Stimulated activated CD4-positive, alpha-beta T cell treated with anti-CD3 and anti-CD28 coated beads, Interleukin-4, amount 100 ng/mL, for 24 hours (primary cell): ENCODE measurements at regions not wholly inside any gene's neighbourhood (a gene's known extent, or its start where the extent isn't known, plus 50 kb on each side); places are given as distances from the start of the nearest gene placed in this dataset.
"Not testable (repeated sequence)": the region's sequence is repeated elsewhere in the genome, so short reads cannot be mapped to it uniquely, and the experiment has no call there.

Experiments
- DNase-seq: peaks from one replicate; pipeline ENCODE4 v3.0.0-alpha.2; 2020

DNA sequence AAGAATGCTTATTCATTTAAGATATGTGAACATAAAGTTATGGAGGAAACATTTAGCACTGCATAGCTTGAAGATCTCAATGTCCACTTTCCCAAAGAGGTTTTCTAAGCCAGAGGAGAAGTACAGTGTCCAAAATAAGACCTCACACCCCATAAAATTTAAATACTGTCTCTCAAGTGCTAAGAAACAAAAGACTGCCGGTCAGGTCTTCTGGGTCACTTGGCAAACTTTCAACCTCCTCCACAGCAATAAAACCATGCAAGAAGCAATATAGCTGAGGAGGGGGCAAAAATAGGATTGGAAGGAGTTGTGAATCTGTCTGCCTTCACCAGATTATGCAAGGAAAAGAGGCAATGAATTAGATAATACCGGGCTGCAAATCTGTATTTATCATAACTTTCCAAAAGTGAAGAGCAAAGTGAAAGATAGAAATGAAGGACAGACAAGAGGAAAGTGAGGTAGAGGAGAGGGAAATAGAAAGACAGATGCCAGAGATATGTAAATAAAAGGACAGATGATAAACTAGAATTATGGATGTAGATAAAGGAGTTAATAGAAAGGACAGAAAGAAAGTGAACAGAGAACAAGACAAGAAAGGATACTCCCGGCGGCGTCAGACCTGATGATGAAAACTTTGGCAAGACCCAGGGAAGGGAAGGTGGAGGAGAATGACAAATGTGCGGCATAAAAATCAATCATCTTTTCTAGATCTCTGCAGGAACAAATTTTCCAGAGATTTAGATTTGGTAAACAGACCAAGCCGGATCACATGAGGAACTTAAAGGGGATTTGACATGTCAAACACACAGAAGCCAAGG lies 152.7 kb upstream of the FAM241A start:
- DNase-seq = no peak

DNA sequence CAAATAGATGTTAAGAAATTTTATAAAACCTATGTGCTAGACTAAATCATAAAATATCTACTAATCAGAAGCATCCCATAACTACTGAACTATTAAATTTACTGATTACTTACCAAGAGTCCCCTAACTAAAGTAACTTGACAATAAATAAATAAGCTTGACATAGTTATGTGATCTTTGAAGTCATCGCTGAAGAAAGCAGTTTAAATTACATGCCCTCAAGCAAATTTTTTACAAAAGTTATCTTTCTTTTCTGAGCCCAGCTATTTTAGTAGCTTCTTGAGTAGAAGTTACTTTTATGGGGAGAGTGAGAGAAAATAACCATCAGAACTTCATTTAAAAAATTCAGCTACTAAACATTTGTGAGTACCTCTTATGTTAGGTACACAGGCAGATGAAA lies 150.9 kb upstream of the FAM241A start:
- no peak for DNase-seq

DNA sequence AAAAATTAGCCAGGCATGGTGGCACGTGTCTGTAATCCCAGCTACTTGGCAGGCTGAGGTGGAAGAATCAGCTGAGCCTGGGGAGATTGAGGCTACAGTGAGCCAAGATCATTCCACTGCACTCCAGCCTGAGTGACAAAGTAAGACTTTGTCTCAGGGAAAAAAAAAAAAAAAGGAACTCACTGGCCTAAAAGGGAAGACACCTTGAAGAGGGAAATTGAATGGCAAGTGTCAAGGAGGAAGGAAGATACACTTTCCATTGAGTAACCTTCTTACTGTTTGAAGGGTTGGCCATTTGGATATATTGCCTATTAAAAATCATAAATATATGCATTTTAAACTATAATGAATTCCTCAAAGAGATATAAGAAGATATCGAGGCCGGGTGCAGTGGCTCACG lies 147.5 kb upstream of the FAM241A start:
- DNase-seq = no peak

DNA sequence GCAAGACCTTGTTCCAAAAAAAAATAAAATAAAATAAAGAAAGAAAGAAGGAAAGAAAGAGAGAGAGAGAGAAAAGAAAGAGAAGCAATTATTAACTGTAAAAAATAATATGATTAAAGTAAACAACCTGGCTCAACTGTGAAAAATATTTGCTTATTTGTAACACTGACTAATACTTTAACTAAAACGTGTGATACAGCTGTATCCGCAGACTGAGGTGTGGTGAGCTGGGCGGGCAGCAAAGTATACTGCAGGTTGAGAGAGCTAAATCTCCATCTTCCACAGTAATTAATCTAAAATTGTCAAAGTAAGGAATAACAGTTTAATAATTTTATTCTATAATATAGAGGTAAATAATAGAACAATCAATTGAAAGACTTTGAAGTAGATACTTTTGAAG lies 145.5 kb upstream of the FAM241A start:
- no peak for DNase-seq

DNA sequence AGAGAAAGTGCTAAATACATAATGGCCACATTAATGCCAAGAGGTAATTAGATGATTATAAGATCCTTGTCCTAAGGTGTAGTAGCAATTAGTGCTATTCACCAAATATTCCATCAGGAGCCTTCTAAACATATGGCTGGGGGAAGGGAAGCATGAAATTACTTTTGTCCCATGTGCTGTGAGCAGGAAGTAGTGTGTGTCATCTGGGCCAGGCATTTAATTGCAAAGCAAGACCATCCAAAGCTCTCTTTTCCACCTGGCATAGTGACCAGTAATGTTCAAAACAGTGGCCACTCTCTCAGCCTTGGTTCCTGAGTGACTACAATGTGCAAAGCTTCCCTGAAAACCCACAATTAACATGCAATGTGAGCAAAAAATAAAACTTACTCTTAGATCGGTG lies 144.2 kb upstream of the FAM241A start:
- DNase-seq = no peak

DNA sequence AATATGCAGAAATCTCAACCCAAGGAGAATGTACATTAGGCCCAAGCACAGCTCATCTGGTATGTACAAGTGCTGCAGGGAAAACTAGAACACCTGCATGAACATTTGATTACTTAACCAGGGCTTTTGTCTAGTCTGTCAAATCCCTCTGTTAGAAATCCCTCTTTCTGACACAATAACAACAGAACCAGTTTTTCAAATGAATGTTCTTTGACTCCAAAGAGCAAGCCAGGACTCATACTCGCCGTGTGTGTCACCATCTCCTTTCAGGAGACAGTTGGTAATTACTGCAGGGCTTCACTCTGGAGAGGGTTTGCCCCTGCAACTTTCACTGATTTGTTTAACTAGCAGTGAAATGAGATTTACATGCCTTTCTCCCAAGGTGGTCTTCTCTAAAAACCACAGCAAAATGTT lies 143.0 kb upstream of the FAM241A start:
- DNase-seq = no peak

DNA sequence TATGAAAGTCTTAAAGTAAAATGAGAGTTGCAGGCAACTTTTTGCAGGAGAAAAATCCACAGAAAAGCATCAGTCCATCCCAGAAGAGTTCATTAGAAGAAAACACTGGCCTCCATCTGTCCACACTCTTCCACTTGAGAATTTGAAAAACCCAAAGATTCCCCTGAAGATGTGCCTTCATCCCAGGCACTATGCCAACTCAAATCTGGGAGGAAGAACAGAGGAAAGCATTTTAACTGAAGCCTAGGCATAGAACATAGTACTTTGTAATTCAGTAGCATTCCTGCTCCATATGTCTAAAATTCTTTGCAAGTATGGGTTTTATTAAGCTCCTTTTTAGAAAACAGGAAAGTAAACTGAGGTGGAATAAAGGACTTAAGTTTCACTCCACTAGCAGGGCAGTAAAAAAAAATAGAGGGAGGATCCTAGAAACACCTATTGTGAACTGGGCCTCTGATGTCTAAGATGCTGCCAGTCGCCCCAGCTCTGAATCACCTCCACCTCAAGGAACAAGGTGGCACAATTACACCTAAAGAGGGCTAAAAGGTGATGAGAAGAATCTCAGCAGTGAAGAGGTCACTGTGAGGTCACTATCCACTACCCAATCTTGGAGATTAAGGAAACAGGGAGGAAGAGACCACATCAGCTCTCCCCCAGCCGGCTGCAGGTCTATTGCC lies 141.9 kb upstream of the FAM241A start:
- DNase-seq = no peak

DNA sequence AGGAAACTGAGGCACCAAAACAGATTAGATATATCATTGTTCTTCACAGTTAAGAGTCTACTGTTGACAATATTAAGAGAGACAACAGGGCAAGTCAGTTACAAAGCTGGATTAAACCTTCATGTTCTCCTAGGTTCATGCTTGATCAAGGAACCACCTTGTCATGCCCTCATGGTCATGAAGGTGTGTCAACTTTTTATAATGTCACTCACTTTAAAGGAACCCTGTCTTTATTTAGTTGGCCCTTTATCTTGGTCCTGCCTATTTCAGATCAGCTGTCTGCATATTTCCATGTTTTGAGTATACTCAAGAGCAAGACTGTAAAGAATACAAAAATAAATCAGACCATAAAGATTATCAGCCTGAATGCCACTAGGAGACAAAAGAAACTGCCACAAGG lies 140.2 kb upstream of the FAM241A start:
- no peak for DNase-seq

DNA sequence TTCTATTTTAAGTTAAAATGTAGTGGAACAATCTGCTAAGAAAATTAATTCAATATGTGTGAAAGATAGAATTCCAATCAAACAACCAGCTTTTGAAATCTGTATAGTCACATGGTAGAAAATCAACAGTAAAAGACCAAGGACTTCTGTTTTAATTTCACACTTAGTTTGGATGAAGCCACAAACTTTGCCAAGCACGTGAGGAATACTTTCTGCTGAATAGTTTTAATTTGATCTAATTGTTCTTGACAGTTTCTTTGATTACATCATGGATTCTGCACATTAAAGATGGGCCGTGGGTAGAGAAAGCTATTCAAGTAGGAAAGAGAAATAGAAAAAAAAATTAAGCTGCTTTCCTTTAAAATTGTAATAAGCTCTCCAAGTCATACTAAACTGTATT lies 137.9 kb upstream of the FAM241A start:
- no peak for DNase-seq

DNA sequence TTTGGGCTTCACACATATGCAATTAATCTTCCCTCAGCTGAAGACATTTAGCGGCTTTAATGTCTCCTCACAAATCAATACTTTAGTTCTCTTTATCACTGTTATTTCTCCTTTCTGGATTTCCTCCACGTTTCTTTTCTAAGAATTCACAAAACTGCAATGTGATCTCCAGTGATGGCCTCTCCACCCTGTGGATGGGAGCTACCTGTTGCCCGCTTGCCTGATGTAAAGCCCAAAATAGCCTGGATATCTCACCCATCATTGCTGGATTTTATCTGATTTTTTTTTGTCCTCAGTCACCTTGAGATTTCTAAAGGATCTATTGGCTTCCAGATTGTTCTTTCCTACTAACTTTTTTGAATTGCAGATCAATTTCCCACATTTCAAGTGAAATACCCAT lies 129.3 kb upstream of the FAM241A start:
- no peak for DNase-seq

DNA sequence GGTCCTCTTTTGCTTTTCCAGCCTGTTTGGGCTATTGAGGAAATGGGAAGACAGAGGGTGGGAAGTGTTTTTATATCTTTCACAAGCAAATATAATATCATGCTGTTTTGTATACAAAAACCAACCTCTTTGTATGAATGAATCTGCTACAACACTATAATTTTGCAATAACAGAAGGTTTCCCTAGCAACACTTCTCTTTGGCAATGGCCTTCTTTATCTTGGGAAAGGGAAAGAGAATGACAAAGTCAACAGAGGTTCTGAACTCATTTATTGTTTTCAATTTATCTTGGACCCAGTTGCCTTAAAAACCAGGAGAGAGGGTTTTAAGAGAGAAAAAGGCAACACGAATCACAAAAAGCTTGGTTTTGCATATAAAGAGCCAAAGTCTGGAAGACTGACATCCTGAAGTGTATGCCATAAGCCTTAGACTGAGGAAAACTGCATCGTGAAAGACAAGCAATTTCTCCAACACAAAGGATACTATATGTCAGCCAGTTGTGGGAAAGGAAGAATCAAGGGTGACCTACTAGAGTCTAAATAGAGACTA lies 121.8 kb upstream of the FAM241A start:
- DNase-seq = no peak

DNA sequence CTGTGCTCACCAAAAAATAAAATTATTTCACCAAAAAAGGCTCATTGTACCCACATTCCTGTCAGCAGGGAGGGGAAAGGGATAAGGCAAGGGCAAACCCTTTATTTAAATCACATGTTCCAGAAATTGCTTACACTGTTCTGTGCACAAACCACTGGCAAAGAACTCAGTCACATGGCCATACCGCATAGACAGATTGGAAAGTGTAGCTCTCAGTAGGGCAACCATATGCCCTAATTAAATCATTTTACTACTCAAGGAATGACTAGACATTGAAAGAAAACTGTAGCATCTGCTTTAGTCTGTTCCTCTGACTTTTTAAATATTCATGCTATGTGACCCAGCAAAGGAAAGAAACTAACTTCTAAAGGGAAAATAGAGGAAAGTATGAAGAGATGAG lies 119.2 kb upstream of the FAM241A start:
- no peak for DNase-seq

DNA sequence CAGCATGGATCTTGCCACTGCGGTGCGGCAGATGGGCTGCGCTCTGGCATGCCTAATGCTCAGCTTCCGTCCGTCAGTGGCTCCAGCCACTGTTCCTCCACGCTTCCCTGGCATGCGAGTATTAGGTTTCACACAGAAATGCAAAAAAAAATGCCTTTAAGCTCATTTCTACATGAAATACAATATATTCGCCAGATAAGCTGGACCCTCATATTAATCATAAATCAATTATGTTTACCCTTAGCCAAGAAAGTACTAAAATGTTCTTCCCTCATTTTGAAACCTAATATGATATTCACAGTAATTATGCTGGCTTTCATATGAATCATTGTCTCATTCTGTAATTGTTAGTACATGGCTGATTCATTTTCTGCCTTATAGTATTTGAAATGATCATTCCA lies 115.5 kb upstream of the FAM241A start:
- DNase-seq = no peak

DNA sequence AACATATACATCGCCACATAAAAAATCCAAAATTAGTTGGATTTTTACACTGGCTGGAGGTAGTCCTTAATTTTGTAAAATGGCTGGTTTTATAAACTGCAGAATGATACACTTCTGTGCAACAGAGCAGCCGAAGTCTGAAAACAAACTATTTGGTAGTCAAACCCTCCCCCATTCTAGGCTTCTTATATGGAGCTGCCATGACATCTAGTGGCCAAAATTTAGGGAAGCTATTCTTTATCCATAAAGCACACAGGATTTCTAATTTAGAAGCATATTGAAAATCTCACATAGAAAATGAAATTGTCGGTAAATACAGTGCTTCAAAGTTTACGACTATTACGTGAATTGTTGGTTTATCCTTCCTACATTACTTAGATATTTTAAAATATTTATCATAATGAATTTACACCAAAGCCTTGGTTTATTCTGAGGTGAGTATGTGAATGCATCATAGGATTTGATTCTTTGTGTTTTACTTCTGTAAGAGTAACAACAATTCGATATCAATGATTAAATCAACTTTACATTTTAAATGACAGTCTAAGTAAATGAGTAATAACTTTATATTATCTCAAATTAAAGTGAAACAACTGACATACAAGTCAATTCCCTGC lies 113.4 kb upstream of the FAM241A start:
- no peak for DNase-seq

DNA sequence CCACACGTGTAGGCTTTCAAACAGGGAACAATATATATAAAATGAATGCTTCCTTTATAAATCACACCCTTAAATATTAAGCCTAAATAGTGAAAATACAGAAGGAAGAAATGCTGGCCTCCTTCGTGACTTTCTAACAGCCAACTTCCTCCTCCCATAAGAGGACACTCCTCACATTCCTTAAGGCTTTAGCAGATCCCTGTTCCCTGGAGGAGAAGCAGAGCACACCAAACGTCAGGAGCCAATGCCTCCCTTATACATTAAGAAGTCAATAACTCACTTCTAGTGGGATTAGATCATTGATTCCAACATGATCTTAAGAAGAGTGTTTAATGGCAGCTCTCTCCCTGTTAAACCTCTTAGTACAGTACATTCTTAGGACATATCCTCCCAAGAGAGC lies 108.4 kb upstream of the FAM241A start:
- no peak for DNase-seq

DNA sequence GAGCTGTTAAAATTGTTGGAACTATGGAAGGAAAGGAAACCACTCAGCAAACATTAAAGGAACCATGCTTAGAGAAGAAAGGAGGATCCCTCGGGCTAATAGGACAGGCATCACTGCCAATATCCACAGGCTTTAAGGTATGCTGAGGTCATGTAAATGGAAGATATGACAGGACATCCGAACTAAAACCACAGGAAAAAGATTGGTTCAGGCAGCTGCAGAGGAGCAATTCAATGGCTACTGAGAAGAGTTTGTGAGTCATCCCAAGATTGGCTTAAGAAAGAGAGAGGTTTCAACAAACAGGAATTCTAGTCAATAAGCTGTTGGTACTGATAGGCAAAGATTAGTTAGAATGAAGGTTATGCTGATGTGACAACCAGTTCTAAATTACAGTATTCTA lies 106.4 kb upstream of the FAM241A start:
- no peak for DNase-seq

DNA sequence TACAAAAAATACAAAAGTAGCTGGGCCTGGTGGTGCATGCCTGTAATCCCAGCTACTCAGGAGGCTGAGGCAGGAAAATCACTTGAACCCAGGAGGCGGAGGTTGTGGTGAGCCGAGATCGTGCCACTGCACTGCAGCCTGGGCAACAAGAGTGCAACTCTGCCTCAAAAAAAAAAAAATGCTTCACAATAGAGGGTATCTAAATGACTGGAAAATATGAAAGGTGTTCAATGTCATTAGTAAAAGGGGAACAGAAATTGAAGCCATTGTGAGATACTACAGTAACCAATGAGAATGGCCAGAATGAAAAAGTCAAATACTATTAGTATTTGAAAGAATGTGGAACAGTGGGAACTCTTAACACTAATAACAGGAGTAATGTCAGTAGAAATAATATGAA lies 96.1 kb upstream of the FAM241A start:
- not testable (repeated sequence) for DNase-seq

DNA sequence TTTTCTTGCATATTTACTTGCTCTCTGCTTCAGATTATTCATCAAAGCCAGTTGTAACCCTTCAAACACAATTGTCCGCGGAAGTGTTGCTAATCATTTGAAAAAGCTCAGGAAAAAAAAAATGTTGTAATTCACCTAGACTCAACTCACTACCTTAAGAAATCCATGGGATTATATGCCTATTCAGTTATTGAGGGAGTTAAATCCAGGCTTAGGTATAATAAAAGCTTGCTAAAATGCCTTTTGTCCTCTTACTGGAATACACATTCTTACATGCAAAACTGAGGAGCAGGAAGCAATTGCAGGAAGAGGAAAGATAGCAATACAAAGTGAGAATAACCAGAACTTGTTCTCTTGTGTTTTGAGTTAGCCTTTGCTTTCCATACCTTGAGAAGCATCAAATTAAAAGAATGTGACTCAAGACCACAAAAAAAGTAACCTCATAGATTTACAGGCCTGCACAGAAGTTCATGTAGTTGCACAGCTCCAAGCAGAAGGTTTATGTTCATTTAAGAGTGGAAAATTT lies 91.4 kb upstream of the FAM241A start:
- DNase-seq = no peak

DNA sequence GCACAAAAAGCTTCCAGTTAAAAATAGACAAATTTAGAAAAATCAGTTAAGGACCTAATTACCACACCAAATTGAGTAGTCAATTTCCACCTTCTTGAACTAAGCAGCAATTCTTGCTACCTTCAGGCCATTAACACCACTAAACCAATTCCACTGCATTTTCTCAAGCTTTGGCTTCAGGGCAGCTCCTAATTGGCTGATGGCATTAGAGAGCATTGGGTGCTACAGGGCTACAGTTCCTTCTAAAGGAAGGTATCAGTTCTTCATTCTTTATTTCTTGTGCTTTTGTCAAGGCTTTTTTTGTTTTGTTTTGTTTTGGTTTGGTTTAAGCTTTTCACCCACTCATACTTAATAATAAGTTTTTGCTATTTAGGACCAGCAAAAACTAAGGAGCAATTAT lies 90.2 kb upstream of the FAM241A start:
- no peak for DNase-seq

DNA sequence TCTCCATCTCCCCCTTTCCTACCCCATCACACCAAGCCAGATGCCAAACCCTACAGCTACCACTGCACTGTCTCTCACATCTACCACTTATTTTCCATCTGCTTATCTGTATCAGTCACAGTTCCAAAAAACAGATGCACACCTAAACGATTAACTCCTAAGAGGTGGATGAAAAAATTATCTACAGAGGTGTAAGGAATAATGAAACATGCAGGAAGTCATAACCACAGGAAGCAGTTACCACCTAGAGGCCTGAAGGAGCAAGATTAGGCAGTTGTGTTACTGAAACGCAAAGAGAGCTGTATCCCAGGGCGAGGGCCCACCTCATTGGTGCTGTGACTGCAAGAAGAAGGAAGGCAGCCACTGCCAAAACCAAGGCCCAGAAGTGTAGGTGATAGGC lies 87.8 kb upstream of the FAM241A start:
- no peak for DNase-seq

DNA sequence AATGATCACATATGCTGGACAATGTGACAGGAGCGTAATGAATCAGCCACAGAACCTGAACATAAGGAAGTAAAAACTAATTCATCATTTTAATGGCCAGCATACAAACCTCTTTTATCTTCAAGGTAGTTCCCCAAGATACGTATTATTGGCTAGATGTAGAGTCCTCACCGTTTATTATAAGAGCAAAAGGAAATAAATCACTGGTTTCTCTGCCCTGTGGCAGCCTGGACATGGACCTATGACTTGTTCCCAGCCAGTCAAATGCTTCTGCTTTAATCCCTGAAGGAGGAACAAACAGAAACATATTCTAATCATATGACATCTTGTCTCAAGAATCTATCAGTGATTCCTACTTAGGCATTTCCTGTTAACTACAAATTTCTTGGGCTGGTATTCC lies 86.8 kb upstream of the FAM241A start:
- DNase-seq = no peak

DNA sequence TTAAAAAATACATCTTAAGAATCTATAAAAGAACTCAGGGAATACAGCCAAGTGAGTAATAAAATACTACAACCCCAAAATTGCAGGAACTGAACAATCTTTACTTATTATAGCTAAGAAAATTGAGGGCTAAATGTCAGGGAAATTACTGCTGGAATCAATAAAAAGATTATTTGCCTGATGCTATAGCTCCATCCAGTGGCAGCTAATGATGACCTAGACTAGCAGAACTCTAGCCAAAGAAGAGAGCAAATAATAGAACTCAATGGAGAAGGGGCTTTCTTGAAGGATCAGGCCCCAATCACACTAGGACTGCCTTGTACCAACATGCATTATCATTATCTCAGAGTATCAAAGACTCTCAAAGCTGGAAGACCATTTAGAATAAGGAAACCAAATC lies 85.0 kb upstream of the FAM241A start:
- no peak for DNase-seq

DNA sequence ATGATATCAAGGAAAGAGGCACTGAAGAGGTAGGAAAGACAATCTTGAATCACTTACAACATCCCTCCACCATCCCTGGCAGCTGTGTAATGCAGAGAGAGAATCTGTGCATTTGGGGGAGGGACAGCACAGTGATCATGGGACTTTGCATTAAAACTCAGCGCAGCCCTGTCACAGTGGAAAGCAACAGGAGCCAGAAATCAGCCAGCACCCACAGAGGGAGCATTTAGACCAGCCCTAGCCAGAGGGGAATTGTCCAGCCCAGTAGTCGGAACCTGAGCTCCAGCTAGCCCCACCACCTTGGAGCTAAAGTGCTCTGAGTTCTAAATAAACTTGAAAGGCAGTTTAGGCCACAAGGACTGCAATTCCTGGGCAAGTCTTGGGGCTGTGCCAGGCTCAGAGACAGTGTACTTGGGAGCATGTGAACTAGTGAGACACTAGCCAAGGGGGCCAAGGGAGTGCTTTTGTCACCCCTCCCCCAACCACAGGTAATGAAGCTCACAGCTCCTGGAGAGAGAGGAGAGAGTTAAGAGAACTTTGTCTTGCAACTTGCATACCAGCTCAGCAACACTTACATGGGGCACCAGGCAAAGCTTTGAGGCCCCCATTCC lies 83.9 kb upstream of the FAM241A start:
- no peak for DNase-seq
